Mesendoderm (in vitro differentiated cells): ENCODE measurements at regions not wholly inside any gene's neighbourhood (a gene's known extent, or its start where the extent isn't known, plus 50 kb on each side); places are given as distances from the start of the nearest gene placed in this dataset.

ENCODE experiments used
- DNase-seq: peaks from one replicate; pipeline ENCODE4 v3.0.0; 2013
- H2AK5ac ChIP-seq: 2 replicates; pipeline ENCODE4 v1.6.1; 2013; ENCODE audit warnings: low read length, inconsistent platforms
- H2BK120ac ChIP-seq: 2 replicates; pipeline ENCODE4 v1.6.1; 2013; ENCODE audit warnings: low read depth, mild to moderate bottlenecking, low read length, moderate library complexity, mixed read lengths
- H2BK15ac ChIP-seq: replicated peaks from 2 replicates; pipeline ENCODE4 v1.6.1; 2013; ENCODE audit warnings: low read depth, mild to moderate bottlenecking, moderate library complexity
- H2BK5ac ChIP-seq: 2 replicates; pipeline ENCODE4 v1.6.1; 2013; ENCODE audit warnings: low read length, inconsistent platforms
- H3K18ac ChIP-seq: 2 replicates; pipeline ENCODE4 v1.6.1; 2013; ENCODE audit warnings: mild to moderate bottlenecking, low read length, mixed read lengths
- H3K23ac ChIP-seq: one replicate; pipeline ENCODE4 v1.6.1; 2013; ENCODE audit warnings: low read length
- H3K27ac ChIP-seq: 2 replicates; pipeline ENCODE4 v1.5.1; 2013; ENCODE audit warnings: low read depth, mild to moderate bottlenecking, inconsistent platforms, low read length, moderate library complexity
- H3K27me3 ChIP-seq: 2 replicates; pipeline ENCODE4 v1.6.1; 2013; ENCODE audit warnings: low read length, control low read depth, mild to moderate bottlenecking, inconsistent platforms; ENCODE audit not compliant: insufficient read depth, poor library complexity
- H3K36me3 ChIP-seq: 2 replicates; pipeline ENCODE4 v1.6.1; 2013; ENCODE audit warnings: low read length, inconsistent platforms; ENCODE audit not compliant: control insufficient read depth, insufficient read depth
- H3K4ac ChIP-seq: one replicate; pipeline ENCODE4 v1.6.1; 2013; ENCODE audit warnings: low read depth, mild to moderate bottlenecking, low read length, moderate library complexity
- H3K4me1 ChIP-seq: 2 replicates; pipeline ENCODE4 v1.6.1; 2013; ENCODE audit warnings: low read depth, low read length, inconsistent platforms; ENCODE audit not compliant: control insufficient read depth
- H3K4me2 ChIP-seq: 2 replicates; pipeline ENCODE4 v1.6.1; 2013; ENCODE audit warnings: low read length
- H3K4me3 ChIP-seq: 2 replicates; pipeline ENCODE4 v1.5.1; 2013; ENCODE audit warnings: mild to moderate bottlenecking, low read length
- H3K56ac ChIP-seq: one replicate; pipeline ENCODE4 v1.6.1; 2013; ENCODE audit warnings: low read length
- H3K79me1 ChIP-seq: 2 replicates; pipeline ENCODE4 v1.6.1; 2013; ENCODE audit warnings: low read length, inconsistent platforms
- H3K79me2 ChIP-seq: 2 replicates; pipeline ENCODE4 v1.6.1; 2013; ENCODE audit warnings: mild to moderate bottlenecking, low read length; ENCODE audit not compliant: control insufficient read depth, insufficient read depth
- H3K9ac ChIP-seq: 2 replicates; pipeline ENCODE4 v1.6.1; 2013; ENCODE audit warnings: low read length, inconsistent platforms
- H4K5ac ChIP-seq: one replicate; pipeline ENCODE4 v1.6.1; 2013; ENCODE audit warnings: low read length
- H4K8ac ChIP-seq: one replicate; pipeline ENCODE4 v1.6.1; 2013; ENCODE audit warnings: low read depth, mild to moderate bottlenecking, control low read depth, low read length, moderate library complexity
- WGBS: extraction: QIAGEN DNeasy Blood & Tissue Kit; methylation state at CpG from one replicate; pipeline ENCODE4 v1.1.7; 2013; ENCODE audit warnings: low lambda C conversion rate, missing lambda C conversion rate; ENCODE audit not compliant: insufficient coverage; ENCODE audit errors: extremely low coverage; 5-methylcytosine and 5-hydroxymethylcytosine counted together

DNA sequence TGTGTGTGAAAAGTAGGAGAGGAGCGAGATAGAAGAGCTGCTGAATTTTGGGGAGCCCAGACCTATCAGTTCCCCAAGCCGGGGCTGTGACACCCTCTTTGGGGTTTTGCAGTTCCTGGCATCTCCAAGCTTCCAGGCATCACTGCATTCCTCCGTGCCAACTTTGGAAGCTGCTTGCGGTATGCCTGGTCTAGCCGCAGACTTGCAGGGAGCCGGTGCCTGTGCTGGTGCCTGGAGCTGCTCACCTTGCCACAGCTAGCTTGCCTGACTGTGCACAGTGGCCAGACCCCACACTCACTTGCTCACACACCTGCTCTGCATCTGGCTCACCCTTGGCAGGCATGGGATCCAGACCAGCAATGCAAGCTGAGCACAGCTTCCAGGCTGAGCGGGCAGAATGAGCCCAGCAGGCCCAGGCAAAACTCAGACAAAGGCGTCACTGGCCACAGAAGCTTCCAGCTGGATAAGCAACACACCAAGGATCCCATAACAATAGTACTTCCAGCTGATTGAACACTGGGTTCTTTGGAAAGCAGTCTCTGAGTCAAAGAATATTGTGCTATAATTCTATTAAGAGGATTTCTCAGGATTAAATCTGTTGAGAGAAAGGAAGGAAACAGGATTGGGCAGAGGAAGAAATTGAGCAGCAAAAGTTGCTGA is 390.9 kb downstream of the TEX13C start:
- Histone ChIP-seq H2BK15ac (no peak overlapping the region), H3K4me1 (no peaks in the 10 kb centered on the region), H3K18ac (no peak overlapping the region), H3K23ac (no peak overlapping the region), H3K79me2 (no peaks in the 10 kb centered on the region), H3K27ac (no peak overlapping the region), H3K56ac (no peak overlapping the region), H3K79me1 (no peaks in the 10 kb centered on the region), H3K9ac (no peak overlapping the region), H3K27me3 (no peaks in the 10 kb centered on the region), H3K4me3 (no peak overlapping the region), H4K5ac (no peak overlapping the region), H3K4ac (no peak overlapping the region), H2BK120ac (no peak overlapping the region), H2AK5ac (no peak overlapping the region), H4K8ac (no peak overlapping the region), H2BK5ac (no peak overlapping the region), H3K4me2 (no peak overlapping the region), H3K36me3 (no peaks in the 10 kb centered on the region)
- no CpG with 5 or more reads among the region's 8 CpGs for WGBS
- no peak for DNase-seq

DNA sequence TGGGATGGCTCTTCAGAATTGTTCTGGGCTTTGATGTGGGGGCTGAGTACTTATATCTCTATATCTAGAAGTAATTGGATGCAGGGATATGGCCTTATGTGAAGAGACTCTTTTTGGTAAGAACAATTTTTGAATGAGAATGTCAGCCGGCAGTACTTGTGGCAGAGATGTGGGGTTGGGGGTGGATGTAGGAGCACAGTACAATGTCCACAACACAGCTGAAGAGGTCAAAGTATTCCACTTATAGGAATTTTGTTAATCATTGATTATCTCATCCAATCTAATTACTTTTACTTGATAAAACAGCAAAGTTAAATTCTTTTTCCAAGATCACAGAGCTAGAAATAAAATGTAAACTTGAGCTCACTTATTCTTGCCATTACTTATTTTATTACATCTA is 391.4 kb downstream of the TEX13C start:
- Histone ChIP-seq H3K9ac (no peak overlapping the region), H4K8ac (no peak overlapping the region), H3K4me1 (no peaks in the 10 kb centered on the region), H3K27ac (no peak overlapping the region), H3K27me3 (no peaks in the 10 kb centered on the region), H3K4me3 (no peak overlapping the region), H3K4me2 (no peak overlapping the region), H3K36me3 (no peaks in the 10 kb centered on the region), H2BK5ac (no peak overlapping the region), H3K79me2 (no peaks in the 10 kb centered on the region), H3K23ac (no peak overlapping the region), H2AK5ac (no peak overlapping the region), H4K5ac (no peak overlapping the region), H3K56ac (no peak overlapping the region), H3K79me1 (no peaks in the 10 kb centered on the region), H3K4ac (no peak overlapping the region), H3K18ac (no peak overlapping the region), H2BK120ac (no peak overlapping the region), H2BK15ac (no peak overlapping the region)
- DNase-seq, result no peak
- no CpG with 5 or more reads among the region's 1 CpG for WGBS

DNA sequence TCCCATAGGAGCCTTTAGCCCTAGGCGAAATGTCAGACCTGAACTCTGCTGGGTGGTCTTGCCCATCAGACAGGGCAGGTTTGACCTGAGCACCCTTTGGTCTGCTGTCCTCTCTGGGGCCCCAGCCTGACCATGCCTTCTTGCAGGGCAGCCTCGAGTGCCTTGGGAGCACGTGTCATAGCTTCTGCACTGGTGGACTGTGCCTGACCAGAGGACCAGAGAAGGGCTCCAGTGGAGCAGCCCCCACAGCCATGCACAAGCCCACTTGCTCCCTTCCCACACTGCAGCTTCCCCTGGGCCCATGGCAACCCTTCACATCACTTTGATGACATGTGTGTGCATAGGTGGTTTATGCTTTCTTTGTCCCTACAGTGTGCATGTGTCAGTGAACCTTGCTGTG is 394.0 kb downstream of the TEX13C start:
- Histone ChIP-seq H3K79me2 (no peaks in the 10 kb centered on the region), H2BK120ac (no peak overlapping the region), H2AK5ac (no peak overlapping the region), H3K79me1 (no peaks in the 10 kb centered on the region), H3K4me3 (no peak overlapping the region), H3K4me2 (no peak overlapping the region), H4K8ac (no peak overlapping the region), H2BK5ac (no peak overlapping the region), H3K4ac (no peak overlapping the region), H3K18ac (no peak overlapping the region), H3K56ac (no peak overlapping the region), H3K27ac (no peak overlapping the region), H3K4me1 (no peaks in the 10 kb centered on the region), H3K9ac (no peak overlapping the region), H4K5ac (no peak overlapping the region), H3K23ac (no peak overlapping the region), H3K27me3 (no peaks in the 10 kb centered on the region), H3K36me3 (no peaks in the 10 kb centered on the region), H2BK15ac (no peak overlapping the region)
- no CpG with 5 or more reads among the region's 3 CpGs for WGBS
- no peak for DNase-seq

DNA sequence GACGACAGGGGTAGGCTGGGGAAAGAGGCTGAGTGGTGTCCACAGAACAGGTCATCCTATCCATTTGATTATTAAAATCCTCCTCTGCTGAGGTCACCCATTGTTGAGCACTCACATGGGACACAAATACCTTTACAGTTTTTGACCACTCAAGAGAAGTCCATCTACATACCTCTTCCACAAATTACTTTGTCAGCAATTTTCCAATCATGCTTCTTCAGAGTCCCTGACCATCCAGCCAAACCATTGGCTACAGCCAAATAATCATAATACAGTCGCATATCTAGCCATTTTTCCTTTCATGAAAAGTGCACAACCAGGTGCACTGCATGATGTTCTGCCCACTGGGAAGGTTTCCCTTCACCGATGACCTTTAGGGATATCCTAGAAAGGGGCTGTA is 407.4 kb downstream of the TEX13C start:
- Histone ChIP-seq H3K4me2 (no peak overlapping the region), H3K79me1 (no peaks in the 10 kb centered on the region), H3K27me3 (no peaks in the 10 kb centered on the region), H3K4me3 (no peak overlapping the region), H3K4ac (no peak overlapping the region), H3K36me3 (no peaks in the 10 kb centered on the region), H3K18ac (no peak overlapping the region), H3K79me2 (no peaks in the 10 kb centered on the region), H4K5ac (no peak overlapping the region), H3K27ac (no peak overlapping the region), H2BK5ac (no peak overlapping the region), H4K8ac (no peak overlapping the region), H2BK15ac (no peak overlapping the region), H2AK5ac (no peak overlapping the region), H3K9ac (no peak overlapping the region), H3K4me1 (no peaks in the 10 kb centered on the region), H3K23ac (no peak overlapping the region), H2BK120ac (no peak overlapping the region), H3K56ac (no peak overlapping the region)
- WGBS, result no CpG with 5 or more reads among the region's 3 CpGs
- DNase-seq, result no peak

DNA sequence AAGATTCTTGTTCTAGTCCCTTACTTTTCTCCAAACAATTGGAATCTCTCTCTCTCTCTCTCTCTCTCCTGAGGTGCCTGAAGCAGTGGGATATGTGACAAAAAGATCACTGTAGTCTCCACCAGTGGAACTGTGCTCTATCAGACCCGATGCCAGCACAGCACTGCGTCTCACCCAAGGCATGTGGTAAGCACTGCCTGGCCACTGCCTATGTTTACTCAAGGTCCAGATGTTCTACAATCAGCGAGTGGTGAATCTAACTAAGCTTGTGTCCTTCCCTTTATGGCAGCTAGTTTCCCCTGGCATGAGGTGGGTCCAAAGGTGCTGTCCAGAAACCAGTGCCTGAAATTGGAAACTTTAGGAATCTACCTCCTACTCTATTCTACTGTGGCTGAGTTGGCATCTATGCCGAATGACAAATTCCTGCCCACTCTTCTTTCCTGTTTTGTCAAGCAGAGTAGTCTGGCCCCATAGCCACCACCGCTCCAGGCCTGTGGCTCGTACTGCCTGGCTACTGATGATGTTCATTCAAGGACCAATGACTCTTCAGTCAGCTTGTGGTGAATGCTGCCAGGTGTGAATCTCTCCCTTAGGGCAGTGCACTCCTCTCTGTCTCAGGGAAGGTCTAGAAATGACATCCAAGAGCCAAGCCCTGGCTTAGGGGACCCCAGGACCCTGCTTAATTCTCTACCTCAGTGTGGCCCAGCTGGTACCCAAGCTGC is 416.5 kb downstream of the TEX13C start:
- no CpG with 5 or more reads among the region's 6 CpGs for WGBS
- Histone ChIP-seq H3K4me3 (no peak overlapping the region), H3K9ac (no peak overlapping the region), H3K27ac (no peak overlapping the region), H3K79me1 (no peaks in the 10 kb centered on the region), H2AK5ac (no peak overlapping the region), H4K5ac (no peak overlapping the region), H3K23ac (no peak overlapping the region), H3K36me3 (no peaks in the 10 kb centered on the region), H3K4me1 (no peaks in the 10 kb centered on the region), H3K4ac (no peak overlapping the region), H2BK5ac (no peak overlapping the region), H3K79me2 (no peaks in the 10 kb centered on the region), H2BK120ac (no peak overlapping the region), H3K4me2 (no peak overlapping the region), H3K27me3 (no peaks in the 10 kb centered on the region), H3K56ac (no peak overlapping the region), H4K8ac (no peak overlapping the region), H2BK15ac (no peak overlapping the region), H3K18ac (no peak overlapping the region)
- no peak for DNase-seq

DNA sequence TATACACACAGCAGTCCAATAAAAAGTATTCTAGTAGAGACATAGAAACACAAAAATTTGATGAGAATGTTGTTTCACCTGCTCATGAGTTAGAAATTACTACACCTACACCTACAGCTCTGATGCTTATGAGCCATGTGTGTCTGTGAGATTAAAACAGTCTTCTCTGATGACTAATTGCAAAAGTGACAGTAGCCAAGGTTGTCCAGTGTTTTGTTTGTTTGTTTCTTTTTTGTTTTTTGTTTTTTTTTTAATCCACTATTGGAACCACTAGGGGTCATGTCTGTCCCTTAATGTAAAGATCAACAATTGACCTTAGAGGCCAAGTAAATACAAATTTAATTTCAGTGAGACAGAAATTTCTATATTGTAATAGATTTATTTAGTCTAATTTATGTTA is 423.1 kb downstream of the TEX13C start:
- H4K5ac ChIP-seq, result no peak overlapping the region
- H3K18ac ChIP-seq, result no peak overlapping the region
- H3K27ac ChIP-seq, result no peak overlapping the region
- H3K79me2 ChIP-seq, result no peaks in the 10 kb centered on the region
- no peak overlapping the region for H3K4me3 ChIP-seq
- H3K4ac ChIP-seq, result no peak overlapping the region
- H3K79me1 ChIP-seq, result no peaks in the 10 kb centered on the region
- no peak overlapping the region for H3K9ac ChIP-seq
- H3K27me3 ChIP-seq, result no peaks in the 10 kb centered on the region
- H3K4me1 ChIP-seq, result no peaks in the 10 kb centered on the region
- no peak overlapping the region for H2BK5ac ChIP-seq
- no peaks in the 10 kb centered on the region for H3K36me3 ChIP-seq
- H2AK5ac ChIP-seq, result no peak overlapping the region
- H2BK120ac ChIP-seq, result no peak overlapping the region
- no peak overlapping the region for H4K8ac ChIP-seq
- no peak for DNase-seq
- H3K4me2 ChIP-seq, result no peak overlapping the region
- no peak overlapping the region for H3K56ac ChIP-seq
- no peak overlapping the region for H3K23ac ChIP-seq
- H2BK15ac ChIP-seq, result no peak overlapping the region
